GM12878 (cell line): ENCODE measurements at regions not wholly inside any gene's neighbourhood (a gene's known extent, or its start where the extent isn't known, plus 50 kb on each side); places are given as distances from the start of the nearest gene placed in this dataset.

ENCODE experiments used
- ASH2L ChIP-seq: fragments of 300-600, 200-600 bp; sonication (generic); IDR thresholded peaks from 2 replicates; pipeline ENCODE4 v1.6.1; 2017; ENCODE audit warnings: low read depth, mild to moderate bottlenecking, borderline replicate concordance
- EGR1 ChIP-seq, 2 experiments: IDR thresholded peaks; 1 replicate in 1 of 2; 2 replicates in 1 of 2; pipeline ENCODE4 v1.6.1; 2011 to 2012; ENCODE audit warnings: low read depth in 2 of 2, low read length in 2 of 2, borderline replicate concordance in 1 of 2, mild to moderate bottlenecking in 1 of 2, moderate library complexity in 1 of 2
- ESRRA ChIP-seq: IDR thresholded peaks from 2 replicates; pipeline ENCODE4 v1.6.1; 2012; ENCODE audit warnings: mild to moderate bottlenecking, low read length, improper control_type of control experiment
- EZH2 ChIP-seq: IDR thresholded peaks from 2 replicates; pipeline ENCODE4 v1.6.1; 2012; ENCODE audit warnings: low read depth, mild to moderate bottlenecking, control low read depth, inconsistent platforms, low read length, borderline replicate concordance; ENCODE audit not compliant: control insufficient read depth
- JUND ChIP-seq: IDR thresholded peaks from 2 replicates; pipeline ENCODE4 v1.6.1; 2012; ENCODE audit warnings: low read depth, mild to moderate bottlenecking, low read length, improper control_type of control experiment, moderate library complexity
- NRF1 ChIP-seq: conservative IDR thresholded peaks from 2 replicates; pipeline ENCODE4 v1.6.1; 2011; ENCODE audit warnings: mild to moderate bottlenecking, low read depth, low read length, improper control_type of control experiment
- POLR2AphosphoS5 ChIP-seq: IDR thresholded peaks from 2 replicates; pipeline ENCODE4 v1.6.1; 2011; ENCODE audit warnings: mild to moderate bottlenecking, low read length, inconsistent platforms
- ZNF274 ChIP-seq: IDR thresholded peaks from one replicate; pipeline ENCODE4 v1.8.0; 2011; ENCODE audit not compliant: insufficient read length, insufficient read depth
- TF ChIP-seq, protein P1 (sequence below), 3 experiments: IDR thresholded peaks in 2 of 3; conservative IDR thresholded peaks in 1 of 3; 2 replicates each; pipeline ENCODE4 v1.5.1; 2011; ENCODE audit warnings: low read depth in 3 of 3, low read length in 3 of 3, mild to moderate bottlenecking in 3 of 3, control low read depth in 2 of 3, moderate library complexity in 2 of 3, inconsistent platforms in 1 of 3, mixed read lengths in 1 of 3; ENCODE audit not compliant: control insufficient read depth in 2 of 3, insufficient read depth in 1 of 3; ENCODE audit errors: extremely low read depth in 1 of 3
- TF ChIP-seq, protein P2 (sequence below): fragments of 450-650 bp; IDR thresholded peaks from 2 replicates; pipeline ENCODE4 v1.6.1; 2016; ENCODE audit warnings: mild to moderate bottlenecking

DNA sequence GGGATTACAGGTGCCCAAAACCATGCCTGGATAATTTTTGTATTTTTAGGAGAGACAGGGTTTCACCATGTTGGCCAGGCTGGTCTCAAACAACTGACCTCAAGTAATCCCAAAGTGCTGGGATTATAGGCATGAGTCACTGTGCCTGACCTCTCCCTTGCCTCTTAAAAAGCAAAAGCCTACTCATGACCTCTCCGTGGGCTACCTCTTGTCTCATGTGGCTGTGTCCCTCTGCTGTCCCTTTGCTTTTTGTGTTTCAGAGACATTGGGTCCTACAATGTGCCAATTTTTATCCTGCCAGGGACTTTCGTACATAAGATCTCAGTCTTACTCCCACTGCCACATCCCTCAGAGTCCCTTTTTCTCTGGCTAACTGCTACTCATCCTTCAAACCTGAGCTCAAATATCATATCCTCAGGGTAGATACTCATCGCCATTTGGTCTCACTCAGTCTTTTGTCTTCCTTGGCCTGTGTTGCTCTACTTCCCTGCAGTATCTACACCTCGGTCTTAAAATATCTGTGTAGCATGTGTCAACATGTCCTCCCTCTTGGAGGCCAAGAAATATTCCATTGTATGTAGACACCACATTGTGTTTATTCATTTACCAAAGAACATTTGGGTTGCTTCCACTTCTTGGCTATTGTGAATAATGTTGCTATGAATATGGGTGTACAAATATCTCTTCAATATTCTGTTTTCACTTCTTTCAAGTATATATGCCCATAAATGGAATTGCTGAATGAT is 465.0 kb upstream of the KLF6 start:
- TF ChIP-seq ESRRA (no peak), NRF1 (no peak), ASH2L (no peak), ZNF274 (no peak), EZH2 (no peak), POLR2AphosphoS5 (no peak), EGR1 (IDR thresholded peaks at IDR 0.05; ENCODE audit: borderline replicate concordance in 1 of 2, low read depth in 2 of 2, low read length in 2 of 2) (no peak), JUND (no peak)
- TF ChIP-seq, protein P1, sequence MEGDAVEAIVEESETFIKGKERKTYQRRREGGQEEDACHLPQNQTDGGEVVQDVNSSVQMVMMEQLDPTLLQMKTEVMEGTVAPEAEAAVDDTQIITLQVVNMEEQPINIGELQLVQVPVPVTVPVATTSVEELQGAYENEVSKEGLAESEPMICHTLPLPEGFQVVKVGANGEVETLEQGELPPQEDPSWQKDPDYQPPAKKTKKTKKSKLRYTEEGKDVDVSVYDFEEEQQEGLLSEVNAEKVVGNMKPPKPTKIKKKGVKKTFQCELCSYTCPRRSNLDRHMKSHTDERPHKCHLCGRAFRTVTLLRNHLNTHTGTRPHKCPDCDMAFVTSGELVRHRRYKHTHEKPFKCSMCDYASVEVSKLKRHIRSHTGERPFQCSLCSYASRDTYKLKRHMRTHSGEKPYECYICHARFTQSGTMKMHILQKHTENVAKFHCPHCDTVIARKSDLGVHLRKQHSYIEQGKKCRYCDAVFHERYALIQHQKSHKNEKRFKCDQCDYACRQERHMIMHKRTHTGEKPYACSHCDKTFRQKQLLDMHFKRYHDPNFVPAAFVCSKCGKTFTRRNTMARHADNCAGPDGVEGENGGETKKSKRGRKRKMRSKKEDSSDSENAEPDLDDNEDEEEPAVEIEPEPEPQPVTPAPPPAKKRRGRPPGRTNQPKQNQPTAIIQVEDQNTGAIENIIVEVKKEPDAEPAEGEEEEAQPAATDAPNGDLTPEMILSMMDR (IDR thresholded peaks at IDR 0.05 in 2 of 3, conservative IDR thresholded peaks at IDR 0.05 in 1 of 3; ENCODE audit: control insufficient read depth in 2 of 3, extremely low read depth in 1 of 3, insufficient read depth in 1 of 3, low read depth in 3 of 3, low read length in 3 of 3) = no peak
- TF ChIP-seq, protein P2, sequence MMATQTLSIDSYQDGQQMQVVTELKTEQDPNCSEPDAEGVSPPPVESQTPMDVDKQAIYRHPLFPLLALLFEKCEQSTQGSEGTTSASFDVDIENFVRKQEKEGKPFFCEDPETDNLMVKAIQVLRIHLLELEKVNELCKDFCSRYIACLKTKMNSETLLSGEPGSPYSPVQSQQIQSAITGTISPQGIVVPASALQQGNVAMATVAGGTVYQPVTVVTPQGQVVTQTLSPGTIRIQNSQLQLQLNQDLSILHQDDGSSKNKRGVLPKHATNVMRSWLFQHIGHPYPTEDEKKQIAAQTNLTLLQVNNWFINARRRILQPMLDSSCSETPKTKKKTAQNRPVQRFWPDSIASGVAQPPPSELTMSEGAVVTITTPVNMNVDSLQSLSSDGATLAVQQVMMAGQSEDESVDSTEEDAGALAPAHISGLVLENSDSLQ = no peak
